Stimulated activated naive B cell treated with anti-CD40 and anti-IgM and Interleukin-4, amounts not matched to agents 10 μg/mL and 1 μg/mL and 100 μg/mL, for 72 hours (primary cell): ENCODE measurements at regions not wholly inside any gene's neighbourhood (a gene's known extent, or its start where the extent isn't known, plus 50 kb on each side); places are given as distances from the start of the nearest gene placed in this dataset.

Source experiments
- ATAC-seq, 2 donors: fragments of 150-1000 bp; cut with Tn5 transposase; replicated peaks; 2 replicates each; pipeline ENCODE4 v1.10.0; 2021; ENCODE audit warnings: moderate library complexity in 1 of 2
- DNase-seq: peaks from one replicate; pipeline ENCODE4 v3.0.0; 2021
- H3K27ac Mint-ChIP-seq: one replicate; pipeline ENCODE4 v1.8.0; 2022; ENCODE audit warnings: mild to moderate bottlenecking, mixed read lengths
- H3K27me3 Mint-ChIP-seq, 2 donors: one replicate each; pipeline ENCODE4 v1.8.0; 2022; ENCODE audit warnings: mixed read lengths in 2 of 2
- H3K36me3 Mint-ChIP-seq, 2 donors: one replicate each; pipeline ENCODE4 v1.8.0; 2022; ENCODE audit warnings: mixed read lengths in 2 of 2, mild to moderate bottlenecking in 1 of 2
- H3K4me1 Mint-ChIP-seq, 2 donors: one replicate each; pipeline ENCODE4 v1.8.0; 2022; ENCODE audit warnings: mixed read lengths in 2 of 2, mild to moderate bottlenecking in 1 of 2
- H3K4me3 Mint-ChIP-seq, 2 donors: one replicate each; pipeline ENCODE4 v1.8.0; 2022; ENCODE audit warnings: mild to moderate bottlenecking in 2 of 2, mixed read lengths in 2 of 2, moderate library complexity in 1 of 2
- H3K9me3 Mint-ChIP-seq, 2 donors: one replicate each; pipeline ENCODE4 v1.8.0; 2022; ENCODE audit warnings: mixed read lengths in 2 of 2, mild to moderate bottlenecking in 1 of 2

GRCh38 chr2:100647709-100648108 lies 84.9 kb downstream of the PDCL3 start:
- ATAC-seq (no peak), DNase-seq (no peak)
- Mint-ChIP-seq H3K27me3 (peaks cover 29 to 33% of the 10 kb centered on the region in 2 donors), H3K36me3 (peaks cover 0 to 3% of the 10 kb centered on the region in 2 donors), H3K4me3 (no peak overlapping the region), H3K4me1 (no peaks in the 10 kb centered on the region), H3K27ac (no peak overlapping the region), H3K9me3 (peaks cover 5 to 10% of the 10 kb centered on the region in 2 donors)

GRCh38 chr2:100650151-100650550 lies 87.4 kb downstream of the PDCL3 start:
- no peaks in the 10 kb centered on the region for H3K4me1 Mint-ChIP-seq
- DNase-seq (no peak), ATAC-seq (no peak)
- H3K9me3 Mint-ChIP-seq = peaks cover 7 to 10% of the 10 kb centered on the region in 2 donors
- peaks cover 23 to 25% of the 10 kb centered on the region in 2 donors for H3K27me3 Mint-ChIP-seq
- H3K4me3 Mint-ChIP-seq = no peak overlapping the region
- peaks cover 0 to 7% of the 10 kb centered on the region in 2 donors for H3K36me3 Mint-ChIP-seq
- H3K27ac Mint-ChIP-seq = no peak overlapping the region

GRCh38 chr2:100653449-100654035 lies 90.7 kb downstream of the PDCL3 start:
- ATAC-seq (no peak), DNase-seq (no peak)
- Mint-ChIP-seq H3K27me3 (peaks cover 23 to 29% of the 10 kb centered on the region in 2 donors), H3K27ac (no peak overlapping the region), H3K9me3 (peaks cover under 1 to 4% of the 10 kb centered on the region in 2 donors), H3K36me3 (peaks cover 0 to 4% of the 10 kb centered on the region in 2 donors), H3K4me1 (no peaks in the 10 kb centered on the region), H3K4me3 (no peak overlapping the region)

- Mint-ChIP-seq H3K27ac (no peak overlapping the region), H3K27me3 (peaks cover 19 to 36% of the 10 kb centered on the region in 2 donors), H3K36me3 (peaks cover 0 to 4% of the 10 kb centered on the region in 2 donors), H3K9me3 (peaks cover 0 to 4% of the 10 kb centered on the region in 2 donors), H3K4me1 (no peaks in the 10 kb centered on the region), H3K4me3 (no peak overlapping the region)
- ATAC-seq (no peak), DNase-seq (no peak)
These were observed 91.8 kb downstream of the PDCL3 start for GRCh38 chr2:100654611-100655010.

- Mint-ChIP-seq H3K36me3 (peaks cover 0 to 4% of the 10 kb centered on the region in 2 donors), H3K27me3 (peaks cover 22 to 42% of the 10 kb centered on the region in 2 donors), H3K9me3 (peaks cover 0 to 4% of the 10 kb centered on the region in 2 donors), H3K4me3 (no peak overlapping the region), H3K4me1 (no peaks in the 10 kb centered on the region), H3K27ac (no peak overlapping the region)
- DNase-seq (no peak), ATAC-seq (no peak)
These were observed 92.7 kb downstream of the PDCL3 start for GRCh38 chr2:100655446-100655845.

- Mint-ChIP-seq H3K4me3 (no peak overlapping the region), H3K4me1 (no peaks in the 10 kb centered on the region), H3K9me3 (peaks cover 0 to 4% of the 10 kb centered on the region in 2 donors), H3K36me3 (peaks cover 0 to 4% of the 10 kb centered on the region in 2 donors), H3K27ac (no peak overlapping the region), H3K27me3 (peaks cover 22 to 42% of the 10 kb centered on the region in 2 donors)
- DNase-seq (no peak), ATAC-seq (no peak)
These were observed 93.2 kb downstream of the PDCL3 start for GRCh38 chr2:100655936-100656534.

GRCh38 chr2:100658017-100658416 lies 95.2 kb downstream of the PDCL3 start:
- no peak overlapping the region for H3K4me3 Mint-ChIP-seq
- peaks cover 0 to 4% of the 10 kb centered on the region in 2 donors for H3K9me3 Mint-ChIP-seq

GRCh38 chr2:100660851-100661584 lies 98.2 kb downstream of the PDCL3 start:
- Mint-ChIP-seq H3K27ac (no peak overlapping the region), H3K4me1 (no peaks in the 10 kb centered on the region), H3K27me3 (peaks cover 31 to 37% of the 10 kb centered on the region in 2 donors), H3K9me3 (no peaks in the 10 kb centered on the region), H3K36me3 (no peaks in the 10 kb centered on the region), H3K4me3 (no peak overlapping the region)
- ATAC-seq (no peak), DNase-seq (no peak)

More at GRCh38 chr2:100658017-100658416, 95.2 kb downstream of the PDCL3 start:
- Mint-ChIP-seq H3K36me3 (peaks cover 0 to 4% of the 10 kb centered on the region in 2 donors), H3K27ac (no peak overlapping the region), H3K4me1 (no peaks in the 10 kb centered on the region), H3K27me3 (peaks cover 31 to 51% of the 10 kb centered on the region in 2 donors)
- ATAC-seq = no peak
- DNase-seq = no peak

- ATAC-seq (no peak), DNase-seq (no peak)
- no peaks in the 10 kb centered on the region for H3K9me3 Mint-ChIP-seq
- H3K27ac Mint-ChIP-seq = no peak overlapping the region
- H3K27me3 Mint-ChIP-seq = peaks cover 28 to 37% of the 10 kb centered on the region in 2 donors
- H3K4me3 Mint-ChIP-seq = no peak overlapping the region
- no peaks in the 10 kb centered on the region for H3K36me3 Mint-ChIP-seq
- no peaks in the 10 kb centered on the region for H3K4me1 Mint-ChIP-seq
These were observed 100.1 kb downstream of the PDCL3 start for GRCh38 chr2:100662866-100663265.

- Mint-ChIP-seq H3K4me3 (no peak overlapping the region), H3K4me1 (no peaks in the 10 kb centered on the region), H3K36me3 (no peaks in the 10 kb centered on the region), H3K9me3 (no peaks in the 10 kb centered on the region), H3K27ac (no peak overlapping the region), H3K27me3 (peaks cover 31 to 32% of the 10 kb centered on the region in 2 donors)
- no peak for DNase-seq
- ATAC-seq = no peak
These were observed 101.4 kb downstream of the PDCL3 start for GRCh38 chr2:100664021-100664755.

- ATAC-seq (no peak), DNase-seq (no peak)
- no peak overlapping the region for H3K4me3 Mint-ChIP-seq
- H3K36me3 Mint-ChIP-seq = no peaks in the 10 kb centered on the region
- peaks cover 29 to 32% of the 10 kb centered on the region in 2 donors for H3K27me3 Mint-ChIP-seq
- no peaks in the 10 kb centered on the region for H3K4me1 Mint-ChIP-seq
- no peaks in the 10 kb centered on the region for H3K9me3 Mint-ChIP-seq
- H3K27ac Mint-ChIP-seq = no peak overlapping the region
These were observed 101.9 kb downstream of the PDCL3 start for GRCh38 chr2:100664756-100665101.

- Mint-ChIP-seq H3K4me1 (no peaks in the 10 kb centered on the region), H3K4me3 (no peak overlapping the region), H3K27me3 (peaks cover 31 to 33% of the 10 kb centered on the region in 2 donors), H3K36me3 (no peaks in the 10 kb centered on the region), H3K27ac (no peak overlapping the region), H3K9me3 (no peaks in the 10 kb centered on the region)
- no peak for ATAC-seq
- DNase-seq = no peak
These were observed 104.2 kb downstream of the PDCL3 start for GRCh38 chr2:100666996-100667395.

- H3K27me3 Mint-ChIP-seq = peaks cover 23 to 25% of the 10 kb centered on the region in 2 donors
- no peaks in the 10 kb centered on the region for H3K9me3 Mint-ChIP-seq
- DNase-seq (no peak), ATAC-seq (no peak)
- no peaks in the 10 kb centered on the region for H3K4me1 Mint-ChIP-seq
- no peaks in the 10 kb centered on the region for H3K36me3 Mint-ChIP-seq
- H3K27ac Mint-ChIP-seq = no peak overlapping the region
- H3K4me3 Mint-ChIP-seq = no peak overlapping the region
These were observed 105.0 kb downstream of the PDCL3 start for GRCh38 chr2:100667801-100668200.

- peaks cover 13 to 19% of the 10 kb centered on the region in 2 donors for H3K27me3 Mint-ChIP-seq
- no peaks in the 10 kb centered on the region for H3K4me1 Mint-ChIP-seq
- no peaks in the 10 kb centered on the region for H3K36me3 Mint-ChIP-seq
- no peaks in the 10 kb centered on the region for H3K9me3 Mint-ChIP-seq
- no peak overlapping the region for H3K27ac Mint-ChIP-seq
- no peak overlapping the region for H3K4me3 Mint-ChIP-seq
- no peak for DNase-seq
- ATAC-seq = no peak
These were observed 107.4 kb downstream of the PDCL3 start for GRCh38 chr2:100670232-100670631.
